Forelimb muscle (tissue), 1 donor: ENCODE measurements at regions not wholly inside any gene's neighbourhood (a gene's known extent, or its start where the extent isn't known, plus 50 kb on each side); places are given as distances from the start of the nearest gene placed in this dataset.
"Not testable (repeated sequence)": the region's sequence is repeated elsewhere in the genome, so short reads cannot be mapped to it uniquely, and the experiment has no call there.

Experiments used
- DNase-seq: peaks from one replicate; pipeline ENCODE4 v3.0.0-alpha.2; 2013; ENCODE audit warnings: low read depth

GRCh38 chr6:28623242-28623641, 97.6 kb downstream of the GPX5 start:
- not testable (repeated sequence) for DNase-seq

- not testable (repeated sequence) for DNase-seq
Measured at GRCh38 chr6:28626386-28626785, 100.7 kb downstream of the GPX5 start.

- DNase-seq, result no peak
Measured at GRCh38 chr6:28632326-28632851, 106.7 kb downstream of the GPX5 start.

- DNase-seq, result no peak
Measured at GRCh38 chr6:28633445-28634215, 107.9 kb downstream of the GPX5 start.

GRCh38 chr6:28634411-28634760, 108.7 kb downstream of the GPX5 start:
- DNase-seq, result no peak

- no peak for DNase-seq
Measured at GRCh38 chr6:28634761-28635546, 109.3 kb downstream of the GPX5 start.

- DNase-seq, result no peak
Measured at GRCh38 chr6:28635547-28636158, 110.0 kb downstream of the GPX5 start.

GRCh38 chr6:28638787-28639430, 113.2 kb downstream of the GPX5 start:
- DNase-seq, result no peak

GRCh38 chr6:28639445-28640290, 114.0 kb downstream of the GPX5 start:
- DNase-seq, result not testable (repeated sequence)

- DNase-seq, result no peak
Measured at GRCh38 chr6:28643017-28643740, 117.5 kb downstream of the GPX5 start.

GRCh38 chr6:28646650-28647049, 121.0 kb downstream of the GPX5 start:
- no peak for DNase-seq

- no peak for DNase-seq
Measured at GRCh38 chr6:28648035-28648877, 122.6 kb downstream of the GPX5 start.

GRCh38 chr6:28648878-28649375, 123.2 kb downstream of the GPX5 start:
- no peak for DNase-seq

- DNase-seq, result no peak
Measured at GRCh38 chr6:28651161-28651560, 125.5 kb downstream of the GPX5 start.

- DNase-seq, result no peak
Measured at GRCh38 chr6:28653876-28654275, 128.2 kb downstream of the GPX5 start.

GRCh38 chr6:28655164-28655563, 129.5 kb downstream of the GPX5 start:
- no peak for DNase-seq

GRCh38 chr6:28656715-28657114, 131.0 kb downstream of the GPX5 start:
- DNase-seq, result no peak

GRCh38 chr6:28657381-28657768, 131.7 kb downstream of the GPX5 start:
- DNase-seq, result no peak

GRCh38 chr6:28657769-28658465, 132.2 kb downstream of the GPX5 start:
- DNase-seq, result no peak
